OCI-LY7 (cell line): ENCODE measurements at regions not wholly inside any gene's neighbourhood (a gene's known extent, or its start where the extent isn't known, plus 50 kb on each side); places are given as distances from the start of the nearest gene placed in this dataset.

Experiments
- BruUV-seq: library from RNA; stranded (reverse); fragments of 400-500 nt; replicated peaks from 2 replicates; lab custom pipeline; 2021; lab: Mats Ljungman, UMichigan
- CTCF ChIA-PET: fragments of 300-600 bp; sonication (Branson Sonifier 250); formaldehyde crosslinking; loops from one replicate; lab custom pipeline; 2022; ENCODE audit warnings: antibody characterized with exemption; ENCODE audit not compliant: unreplicated experiment; lab: Charles Lee
- POLR2A ChIA-PET: fragments of 300-600 bp; sonication (Branson Sonifier 250); formaldehyde crosslinking; loops from one replicate; lab custom pipeline; 2022; ENCODE audit warnings: antibody characterized with exemption; lab: Charles Lee
- DNase-seq: peaks from one replicate; pipeline ENCODE4 v3.0.0-alpha.2; 2015; ENCODE audit warnings: low spot score
- H2AFZ ChIP-seq: fragments of 200-600 bp; sonication (generic), shearing (Covaris generic); 2 replicates; pipeline ENCODE4 v1.6.1; 2014; ENCODE audit warnings: mild to moderate bottlenecking, antibody characterized with exemption, low read length, moderate library complexity
- H3K27ac ChIP-seq: fragments of 200-600 bp; sonication (generic); 2 replicates; pipeline ENCODE4 v1.5.1; 2014; ENCODE audit warnings: mixed run types, low read depth, mild to moderate bottlenecking, moderate library complexity, low read length, inconsistent platforms; ENCODE audit not compliant: poor library complexity, severe bottlenecking
- H3K36me3 ChIP-seq: fragments of 200-600 bp; sonication (generic); 2 replicates; pipeline ENCODE4 v1.6.1; 2014; ENCODE audit warnings: mild to moderate bottlenecking, antibody characterized with exemption, low read length, moderate library complexity, mixed read lengths; ENCODE audit not compliant: insufficient read depth
- H3K4me1 ChIP-seq: fragments of 200-600 bp; sonication (generic); 2 replicates; pipeline ENCODE4 v1.5.1; 2014; ENCODE audit warnings: mild to moderate bottlenecking, low read length; ENCODE audit not compliant: insufficient read depth, poor library complexity, severe bottlenecking
- H3K4me2 ChIP-seq: fragments of 200-600 bp; sonication (generic); 2 replicates; pipeline ENCODE4 v1.6.1; 2014; ENCODE audit warnings: mild to moderate bottlenecking, low read length
- H3K4me3 ChIP-seq: fragments of 200-600 bp; sonication (generic); 2 replicates; pipeline ENCODE4 v1.5.1; 2014; ENCODE audit warnings: mild to moderate bottlenecking, low read depth, low read length; ENCODE audit not compliant: poor library complexity, severe bottlenecking
- H3K79me2 ChIP-seq: fragments of 200-600 bp; sonication (generic); 2 replicates; pipeline ENCODE4 v1.6.1; 2016; ENCODE audit warnings: low read depth, mild to moderate bottlenecking, low read length, moderate library complexity, mixed read lengths; ENCODE audit not compliant: insufficient read depth
- H3K9me2 ChIP-seq: fragments of 200-600 bp; sonication (generic); 2 replicates; pipeline ENCODE4 v1.6.1; 2016; ENCODE audit warnings: mild to moderate bottlenecking, low read length, mixed read lengths; ENCODE audit not compliant: insufficient read depth
- H3K9me3 ChIP-seq: fragments of 200-600 bp; sonication (generic); 2 replicates; pipeline ENCODE4 v1.6.1; 2014; ENCODE audit warnings: mild to moderate bottlenecking, mixed run types, low read length, mixed read lengths
- H4K20me1 ChIP-seq: fragments of 200-600 bp; sonication (generic); 2 replicates; pipeline ENCODE4 v1.6.1; 2014; ENCODE audit warnings: mild to moderate bottlenecking, antibody characterized with exemption, low read length, moderate library complexity, mixed read lengths; ENCODE audit not compliant: insufficient read depth
- CTCF ChIP-seq: fragments of 200-600 bp; sonication (generic); conservative IDR thresholded peaks from 2 replicates; pipeline ENCODE4 v1.5.1; 2014; ENCODE audit warnings: mild to moderate bottlenecking, antibody characterized with exemption, low read length, moderate library complexity, mixed read lengths
- EZH2phosphoT487 ChIP-seq: fragments of 200-600 bp; sonication (generic); IDR thresholded peaks from 2 replicates; pipeline ENCODE4 v1.6.1; 2018; ENCODE audit warnings: low read depth, borderline replicate concordance, mild to moderate bottlenecking, mixed run types, antibody characterized with exemption, low read length, moderate library complexity, mixed read lengths
- intact Hi-C: fragments of 100-400 bp; cut with micrococcal nuclease; formaldehyde crosslinking; loops from one replicate; pipeline ENCODE4 v1.10.0; 2022; ENCODE audit not compliant: unreplicated experiment

- POLR2A ChIA-PET, result no interaction called here
- no TSS peak for BruUV-seq
These were observed 466.2 kb upstream of the ADAMTS9 start for GRCh38 chr3:65153850-65154512.

DNA sequence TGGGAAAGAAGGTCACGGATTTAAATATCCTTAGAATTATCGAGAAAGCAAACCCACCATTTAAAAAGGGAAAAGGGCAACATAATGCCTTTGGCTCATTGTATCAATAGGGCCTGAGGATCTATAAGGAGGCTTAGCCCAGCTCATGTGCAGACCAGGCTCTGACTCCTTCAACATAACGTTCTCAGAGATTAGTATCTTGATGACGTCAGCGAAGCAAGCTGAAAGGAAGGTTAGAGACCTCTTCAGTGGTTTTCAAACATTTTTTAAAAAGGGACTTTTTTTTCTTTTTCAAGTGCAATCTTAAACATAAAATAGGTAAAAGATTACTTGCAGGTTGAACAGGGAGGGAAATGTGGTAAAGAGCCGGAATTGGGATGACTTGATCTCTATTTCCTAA, 463.9 kb upstream of the ADAMTS9 start:
- CTCF ChIA-PET, result no interaction called here
- Histone ChIP-seq H3K79me2 (no peaks in the 10 kb centered on the region), H3K36me3 (no peaks in the 10 kb centered on the region), H4K20me1 (no peaks in the 10 kb centered on the region), H3K27ac (no peak overlapping the region), H3K4me3 (no peak overlapping the region), H3K9me2 (no peaks in the 10 kb centered on the region), H3K9me3 (no peaks in the 10 kb centered on the region), H3K4me2 (no peak overlapping the region), H2AFZ (no peak overlapping the region), H3K4me1 (no peaks in the 10 kb centered on the region)
- intact Hi-C loops, result no loop called here
- no TSS peak for BruUV-seq
- POLR2A ChIA-PET, result no interaction called here
- TF ChIP-seq CTCF, result no peak
- TF ChIP-seq EZH2phosphoT487, result no peak
- no peak for DNase-seq

More at GRCh38 chr3:65153850-65154512, 466.2 kb upstream of the ADAMTS9 start:
- Histone ChIP-seq H3K4me3 (no peak overlapping the region), H3K36me3 (no peaks in the 10 kb centered on the region), H3K79me2 (no peaks in the 10 kb centered on the region), H3K4me2 (no peak overlapping the region), H3K27ac (no peak overlapping the region), H2AFZ (no peak overlapping the region), H3K4me1 (no peaks in the 10 kb centered on the region), H3K9me3 (no peaks in the 10 kb centered on the region), H3K9me2 (no peaks in the 10 kb centered on the region), H4K20me1 (no peaks in the 10 kb centered on the region)
- intact Hi-C loops, result no loop called here
- TF ChIP-seq CTCF, result no peak
- TF ChIP-seq EZH2phosphoT487, result no peak
- CTCF ChIA-PET, result no interaction called here
- no peak for DNase-seq

GRCh38 chr3:65149877-65150276, 462.1 kb upstream of the ADAMTS9 start:
- Histone ChIP-seq H2AFZ (no peak overlapping the region), H3K79me2 (no peaks in the 10 kb centered on the region), H3K4me1 (no peaks in the 10 kb centered on the region), H3K27ac (no peak overlapping the region), H3K36me3 (no peaks in the 10 kb centered on the region), H3K9me2 (no peaks in the 10 kb centered on the region), H3K4me2 (no peak overlapping the region), H3K4me3 (no peak overlapping the region), H4K20me1 (no peaks in the 10 kb centered on the region), H3K9me3 (no peaks in the 10 kb centered on the region)
- no peak for DNase-seq
- CTCF ChIA-PET, result no interaction called here
- no TSS peak for BruUV-seq
- POLR2A ChIA-PET, result no interaction called here
- no peak for TF ChIP-seq EZH2phosphoT487
- TF ChIP-seq CTCF, result no peak
- intact Hi-C loops, result no loop called here
